HG03175 (cell line): ENCODE measurements at regions not wholly inside any gene's neighbourhood (a gene's known extent, or its start where the extent isn't known, plus 50 kb on each side); places are given as distances from the start of the nearest gene placed in this dataset.
"Not testable (repeated sequence)": the region's sequence is repeated elsewhere in the genome, so short reads cannot be mapped to it uniquely, and the experiment has no call there.

Experiments
- ATAC-seq: cut with Tn5 transposase; IDR thresholded peaks from one replicate; pipeline ENCODE4 v1.9.1; 2021; ENCODE audit warnings: mild to moderate bottlenecking, moderate library complexity; ENCODE audit not compliant: unreplicated experiment

GRCh38 chr12:111123390-111123789, 203.0 kb upstream of the MYL2 start:
- ATAC-seq: no peak

GRCh38 chr12:111122458-111122878, 202.1 kb upstream of the MYL2 start:
- ATAC-seq: no peak

- no peak for ATAC-seq
Measured at GRCh38 chr12:111121840-111122239, 201.5 kb upstream of the MYL2 start.

- no peak for ATAC-seq
Measured at GRCh38 chr12:111120578-111120977, 200.2 kb upstream of the MYL2 start.

- ATAC-seq: no peak
Measured at GRCh38 chr12:111117017-111117416, 196.6 kb upstream of the MYL2 start.

- ATAC-seq: not testable (repeated sequence)
Measured at GRCh38 chr12:111113313-111113712, 192.9 kb upstream of the MYL2 start.

GRCh38 chr12:111112311-111113098, 192.1 kb upstream of the MYL2 start:
- ATAC-seq: no peak

- no peak for ATAC-seq
Measured at GRCh38 chr12:111111681-111112080, 191.3 kb upstream of the MYL2 start.

- no peak for ATAC-seq
Measured at GRCh38 chr12:111110556-111110955, 190.2 kb upstream of the MYL2 start.

GRCh38 chr12:111108726-111109125, 188.3 kb upstream of the MYL2 start:
- no peak for ATAC-seq

GRCh38 chr12:111107392-111108178, 187.2 kb upstream of the MYL2 start:
- no peak for ATAC-seq

GRCh38 chr12:111105294-111105693, 184.9 kb upstream of the MYL2 start:
- no peak for ATAC-seq

GRCh38 chr12:111103583-111103982, 183.2 kb upstream of the MYL2 start:
- no peak for ATAC-seq

GRCh38 chr12:111102102-111102739, 181.8 kb upstream of the MYL2 start:
- no peak for ATAC-seq

GRCh38 chr12:111101003-111101402, 180.6 kb upstream of the MYL2 start:
- ATAC-seq: no peak

GRCh38 chr12:111100554-111100953, 180.2 kb upstream of the MYL2 start:
- ATAC-seq: no peak

- ATAC-seq: no peak
Measured at GRCh38 chr12:111100003-111100402, 179.6 kb upstream of the MYL2 start.

GRCh38 chr12:111099186-111099585, 178.8 kb upstream of the MYL2 start:
- no peak for ATAC-seq

- ATAC-seq: no peak
Measured at GRCh38 chr12:111094157-111095010, 174.0 kb upstream of the MYL2 start.

- no peak for ATAC-seq
Measured at GRCh38 chr12:111093428-111094142, 173.2 kb upstream of the MYL2 start.
